NOMO-1 treated with dmso at 0.1 percent for 144 hours (cell line): ENCODE measurements at regions not wholly inside any gene's neighbourhood (a gene's known extent, or its start where the extent isn't known, plus 50 kb on each side); places are given as distances from the start of the nearest gene placed in this dataset.
"Not testable (repeated sequence)": the region's sequence is repeated elsewhere in the genome, so short reads cannot be mapped to it uniquely, and the experiment has no call there.

ENCODE experiments used
- DNase-seq: peaks from one replicate; lab custom pipeline; 2025; ENCODE audit not compliant: unreplicated experiment; lab: John Stamatoyannopoulos, UW

- DNase-seq, result no peak
Observed at GRCh38 chr1:67482733-67483482, 52.7 kb upstream of the SERBP1 start.

DNA sequence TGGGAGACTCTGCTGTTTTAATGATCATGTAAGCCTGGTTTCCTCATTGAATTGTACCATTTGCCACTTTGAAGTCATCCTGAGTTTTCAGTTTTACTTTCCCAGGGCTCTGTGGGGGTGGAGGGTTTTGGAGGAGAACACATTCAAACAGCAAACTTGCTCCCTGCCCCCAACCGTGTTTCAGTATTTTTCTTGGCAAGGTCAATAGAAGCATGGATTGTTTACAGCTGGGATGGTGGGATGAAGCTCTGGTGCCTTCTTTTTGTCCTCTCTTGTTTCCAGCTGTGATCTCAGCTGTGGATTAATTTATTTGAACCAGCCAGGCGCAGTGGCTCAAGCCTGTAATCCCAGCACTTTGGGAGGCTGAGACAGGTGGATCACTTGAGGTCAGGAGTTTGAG is 54.3 kb upstream of the SERBP1 start:
- no peak for DNase-seq

- DNase-seq, result no peak
Observed at GRCh38 chr1:67485046-67485811, 55.0 kb upstream of the SERBP1 start.

DNA sequence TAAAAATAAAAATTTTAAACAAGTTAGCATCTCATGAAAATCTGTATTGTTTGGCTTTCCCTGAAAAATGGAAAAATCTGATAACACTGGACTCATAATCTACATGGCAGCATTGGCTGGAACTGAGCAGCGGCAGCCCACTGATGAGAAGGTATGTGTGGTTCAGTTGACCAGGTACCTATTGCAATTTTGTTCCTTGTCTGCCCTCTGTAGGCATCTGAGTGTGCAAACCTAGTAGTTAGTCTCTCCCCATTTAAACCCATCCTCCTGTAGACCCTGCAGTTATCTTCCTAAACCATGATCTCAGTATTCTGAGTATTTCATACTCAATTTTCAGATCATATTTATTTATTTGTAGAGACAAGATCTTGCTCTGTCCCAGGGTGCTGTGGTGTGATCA is 59.4 kb upstream of the SERBP1 start:
- no peak for DNase-seq

DNA sequence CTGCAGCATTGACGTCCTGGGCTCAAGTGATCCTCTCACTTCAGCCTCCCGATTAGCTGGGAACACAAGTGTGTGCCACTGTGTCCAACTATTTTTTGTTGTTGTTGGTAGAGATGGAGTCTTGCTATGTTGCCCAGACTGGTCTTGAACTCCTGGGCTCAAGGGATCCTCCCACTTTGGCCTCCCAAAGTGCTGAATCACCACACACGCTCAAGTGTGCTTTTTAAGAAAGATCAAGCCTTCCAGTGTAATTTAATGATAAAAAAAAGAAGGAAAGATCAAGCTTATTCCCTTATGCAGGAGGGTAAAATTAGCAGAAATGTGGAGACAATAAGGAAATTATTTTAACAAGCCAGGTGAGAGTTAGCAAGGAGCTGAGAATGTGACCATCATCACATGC is 61.1 kb upstream of the SERBP1 start:
- no peak for DNase-seq

DNA sequence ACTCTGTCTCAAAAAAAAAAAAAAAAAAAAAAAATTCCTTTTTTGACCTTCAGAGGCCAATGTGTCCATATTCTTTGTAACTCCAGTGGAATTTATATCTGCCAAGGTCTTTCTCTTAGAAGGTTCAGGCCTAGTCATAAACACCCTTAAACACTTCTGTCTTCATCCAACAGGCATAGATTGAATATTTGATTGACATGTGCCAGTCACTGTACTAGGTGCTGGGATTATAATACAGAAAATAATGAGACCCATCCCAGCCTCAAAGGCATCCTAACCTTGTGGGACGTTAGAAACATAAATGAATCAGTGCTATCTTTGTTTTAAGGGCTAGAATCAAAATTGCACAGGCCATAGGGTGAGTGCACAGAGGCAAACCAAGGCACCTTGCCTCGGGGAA is 62.9 kb upstream of the SERBP1 start:
- no peak for DNase-seq

DNA sequence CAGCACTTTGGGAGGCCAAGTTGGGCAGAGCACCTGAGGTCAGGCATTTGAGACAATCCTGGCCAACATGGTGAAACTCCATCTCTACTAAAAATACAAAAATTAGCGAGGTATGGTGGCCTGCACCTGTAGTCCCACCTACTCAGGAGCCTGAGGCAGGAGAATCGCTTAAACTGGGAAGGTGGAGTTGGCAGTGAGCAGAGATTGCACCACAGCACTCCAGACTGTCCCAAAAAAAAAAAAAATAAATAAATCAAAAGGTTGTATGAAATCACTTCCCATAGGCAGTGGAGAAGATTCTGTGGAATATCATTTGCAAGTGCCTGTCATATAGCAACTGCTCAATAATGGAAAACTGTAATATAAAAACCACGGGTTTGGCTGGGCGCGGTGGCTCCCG is 65.1 kb upstream of the SERBP1 start:
- no peak for DNase-seq

- no peak for DNase-seq
Observed at GRCh38 chr1:67496329-67496728, 66.1 kb upstream of the SERBP1 start.

DNA sequence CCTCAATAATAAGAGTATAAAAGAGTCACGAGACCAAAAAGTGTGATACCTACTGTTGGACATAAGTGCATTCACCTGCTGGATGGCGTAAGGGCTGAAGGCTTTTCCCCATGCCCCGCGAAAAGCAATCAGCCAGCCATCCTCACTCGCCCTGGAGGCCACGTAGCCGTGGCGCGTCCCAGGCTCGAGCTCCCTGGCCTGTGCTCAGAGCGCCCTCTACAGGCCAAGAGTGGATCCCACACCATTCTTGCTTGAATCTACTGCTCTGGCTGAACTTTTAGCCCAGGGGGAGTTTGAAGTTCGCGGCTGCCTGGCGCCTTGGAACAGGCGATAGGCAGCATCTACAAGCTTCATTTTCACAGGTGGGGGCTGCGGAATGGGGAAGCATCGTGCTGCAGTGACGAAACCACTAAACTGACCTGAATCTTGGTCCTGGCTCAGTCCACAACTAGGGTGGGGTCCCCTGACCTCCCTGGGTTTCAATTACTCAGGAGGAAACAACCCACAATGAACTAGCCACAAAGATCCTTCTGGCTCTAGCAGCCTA is 70.3 kb upstream of the SERBP1 start:
- peak; percentile 71 for DNase-seq

DNA sequence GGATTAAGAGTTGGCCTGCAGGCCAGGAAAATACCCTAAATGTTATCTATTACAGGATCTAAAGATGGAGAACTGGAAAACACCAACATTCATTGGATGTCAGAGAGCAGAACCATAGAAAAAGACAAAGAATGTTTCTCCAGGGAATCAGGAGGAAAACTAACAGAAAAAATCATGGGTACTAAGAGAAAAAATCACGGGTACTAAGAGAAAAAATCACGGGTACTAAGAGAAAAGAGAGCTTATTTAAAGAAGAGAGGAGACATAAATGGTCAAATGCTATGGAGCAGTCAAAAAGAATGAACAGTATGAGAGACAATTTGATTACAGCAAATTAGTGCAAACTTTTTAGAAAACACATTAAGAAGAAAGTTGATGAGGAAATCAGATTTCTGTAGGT is 73.8 kb upstream of the SERBP1 start:
- no peak for DNase-seq

- not testable (repeated sequence) for DNase-seq
Observed at GRCh38 chr1:67513392-67514294, 83.4 kb upstream of the SERBP1 start.

DNA sequence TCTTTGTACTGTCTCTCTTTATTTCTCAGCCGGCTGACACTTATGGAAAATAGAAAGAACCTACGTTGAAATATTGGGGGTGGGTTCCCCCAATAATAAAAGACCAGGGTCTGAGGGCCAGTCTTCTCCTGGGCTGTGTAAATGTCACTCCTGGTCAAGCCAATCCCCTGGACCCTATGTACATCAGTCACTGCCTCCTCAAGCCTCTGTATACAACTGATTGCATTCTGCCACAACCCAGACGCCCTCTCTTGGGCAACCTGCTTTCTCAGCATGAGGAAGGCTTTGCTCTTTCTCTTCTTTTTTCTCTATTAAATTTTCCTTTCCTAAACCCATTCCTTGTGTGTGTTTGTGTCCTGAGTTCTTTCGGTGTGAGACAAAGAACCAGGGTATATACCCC is 84.1 kb upstream of the SERBP1 start:
- DNase-seq, result no peak

- no peak for DNase-seq
Observed at GRCh38 chr1:67514786-67515185, 84.6 kb upstream of the SERBP1 start.

DNA sequence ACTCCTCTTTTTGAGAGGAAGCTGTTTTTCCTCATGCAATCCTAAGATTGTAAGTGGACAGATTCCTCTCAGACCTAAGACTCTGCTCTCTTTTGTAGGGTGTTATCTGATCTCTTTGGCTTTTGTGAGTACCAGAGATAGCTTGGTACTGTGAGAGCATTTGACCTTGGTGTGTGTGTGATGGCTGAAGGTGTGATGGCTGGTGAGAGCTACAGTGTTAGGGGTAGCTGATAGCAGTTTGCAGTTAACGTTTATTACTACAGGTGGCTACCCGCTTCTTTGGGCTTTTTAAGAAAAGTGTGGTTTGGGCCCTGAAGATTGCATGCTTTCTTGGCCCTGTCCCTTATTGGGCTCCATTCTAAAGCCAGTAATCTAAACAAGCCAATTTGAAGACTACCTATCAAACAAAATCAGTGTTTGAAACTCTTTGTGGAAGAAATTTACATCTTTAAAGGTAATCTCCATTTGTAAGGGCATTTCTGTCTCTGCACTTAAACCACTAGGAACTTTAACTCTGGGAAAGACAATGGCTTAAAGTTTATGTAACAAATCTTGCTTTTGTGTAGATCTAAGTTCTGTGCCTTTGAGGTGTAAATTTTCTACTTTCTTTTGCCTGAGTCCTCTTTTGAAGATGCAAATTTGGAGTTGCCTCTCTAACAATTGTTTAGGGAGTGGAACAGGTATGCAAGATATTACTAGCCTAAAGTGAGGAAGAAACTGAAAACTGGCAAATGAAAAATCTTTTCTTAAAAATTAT is 85.3 kb upstream of the SERBP1 start:
- no peak for DNase-seq

- DNase-seq, result no peak
Observed at GRCh38 chr1:67517046-67517445, 86.8 kb upstream of the SERBP1 start.

- no peak for DNase-seq
Observed at GRCh38 chr1:67522001-67522441, 91.8 kb upstream of the SERBP1 start.

- no peak for DNase-seq
Observed at GRCh38 chr1:67522793-67523192, 92.6 kb upstream of the SERBP1 start.

GRCh38 chr1:67524143-67525052 is 94.2 kb upstream of the SERBP1 start:
- no peak for DNase-seq

GRCh38 chr1:67525053-67525760 is 95.0 kb upstream of the SERBP1 start:
- DNase-seq, result no peak
